Endothelial cell of umbilical vein (primary cell): ENCODE measurements at regions not wholly inside any gene's neighbourhood (a gene's known extent, or its start where the extent isn't known, plus 50 kb on each side); places are given as distances from the start of the nearest gene placed in this dataset.
"Not testable (repeated sequence)": the region's sequence is repeated elsewhere in the genome, so short reads cannot be mapped to it uniquely, and the experiment has no call there.

ENCODE experiments used
- BruUV-seq: library from RNA; stranded (reverse); fragments of 400-500 nt; replicated peaks from 2 replicates; lab custom pipeline; 2021; lab: Mats Ljungman, UMichigan
- CTCF ChIA-PET: fragments of 300-600, 350-600 bp; sonication (Branson Sonifier 250); formaldehyde crosslinking; loops from one replicate; lab custom pipeline; 2021; ENCODE audit warnings: antibody characterized with exemption, inconsistent platforms; lab: Charles Lee
- POLR2A ChIA-PET: fragments of 300-600, 350-600 bp; sonication (Branson Sonifier 250); formaldehyde crosslinking; loops from one replicate; lab custom pipeline; 2021; ENCODE audit warnings: antibody characterized with exemption, inconsistent platforms; lab: Charles Lee
- DNase-seq: peaks from one replicate; pipeline ENCODE4 v3.0.0-alpha.2; 2011; ENCODE audit warnings: low read depth, low spot score
- FAIRE-seq: peaks from 2 replicates; lab custom pipeline; 2011; peaks lifted over from hg19 to GRCh38; lab: Jason Lieb, UNC
- H2AFZ ChIP-seq: 2 replicates; pipeline ENCODE4 v1.6.0; 2012; ENCODE audit warnings: low read depth, low read length, control low read depth, inconsistent platforms
- H3K27ac ChIP-seq: 2 replicates; pipeline ENCODE4 v1.5.1; 2011; ENCODE audit warnings: low read depth, mild to moderate bottlenecking, control low read depth, low read length, moderate library complexity; ENCODE audit not compliant: insufficient read depth
- H3K27me3 ChIP-seq, 2 experiments: 2 replicates each; pipeline versions ENCODE4 v1.6.0 to v1.6.1; 2011; ENCODE audit warnings: low read length in 2 of 2, mixed read lengths in 1 of 2; ENCODE audit not compliant: control insufficient read depth in 2 of 2, insufficient read depth in 2 of 2
- H3K36me3 ChIP-seq, 2 experiments: 2 replicates in 1 of 2; 3 replicates in 1 of 2; pipeline ENCODE4 v1.5.1; 2011; ENCODE audit warnings: low read length in 2 of 2, mild to moderate bottlenecking in 1 of 2, moderate library complexity in 1 of 2; ENCODE audit not compliant: control insufficient read depth in 2 of 2, insufficient read depth in 2 of 2; ENCODE audit errors: extremely low read depth in 1 of 2
- H3K4me1 ChIP-seq: 3 replicates; pipeline ENCODE4 v1.5.1; 2011; ENCODE audit warnings: mild to moderate bottlenecking, low read length; ENCODE audit not compliant: control insufficient read depth, insufficient read depth; ENCODE audit errors: extremely low read depth
- H3K4me2 ChIP-seq: 2 replicates; pipeline ENCODE4 v1.6.1; 2011; ENCODE audit warnings: low read length, control low read depth, mixed read lengths; ENCODE audit not compliant: insufficient read depth
- H3K4me3 ChIP-seq, 3 experiments: fragments of 200-600 bp in 1 of 3; sonication (generic), shearing (Covaris generic) in 1 of 3; replicated peaks in 1 of 3; 2 replicates each; pipeline ENCODE4 v1.5.1; 2011 to 2016; ENCODE audit warnings: control low read depth in 3 of 3, low read length in 3 of 3, mild to moderate bottlenecking in 2 of 3, inconsistent platforms in 1 of 3, low read depth in 1 of 3, moderate library complexity in 1 of 3; ENCODE audit not compliant: insufficient read depth in 1 of 3
- H3K79me2 ChIP-seq: 2 replicates; pipeline ENCODE4 v1.6.0; 2012; ENCODE audit warnings: low read length, inconsistent platforms; ENCODE audit not compliant: control insufficient read depth, insufficient read depth
- H3K9ac ChIP-seq: replicated peaks from 2 replicates; pipeline ENCODE3; 2011; ENCODE audit warnings: low read length, control low read depth; ENCODE audit not compliant: insufficient read depth; ENCODE audit errors: extremely low read depth
- H3K9me1 ChIP-seq: replicated peaks from 3 replicates; pipeline ENCODE4 v1.6.0; 2011; ENCODE audit warnings: mild to moderate bottlenecking, low read length; ENCODE audit not compliant: control insufficient read depth, insufficient read depth; ENCODE audit errors: extremely low read depth
- H3K9me3 ChIP-seq: replicated peaks from 2 replicates; pipeline ENCODE4 v1.5.1; 2012; ENCODE audit warnings: low read length, inconsistent platforms; ENCODE audit not compliant: control insufficient read depth, insufficient read depth
- H4K20me1 ChIP-seq: replicated peaks from 2 replicates; pipeline ENCODE3; 2011; ENCODE audit warnings: mild to moderate bottlenecking, low read length; ENCODE audit not compliant: control insufficient read depth, insufficient read depth; ENCODE audit errors: extremely low read depth
- EZH2 ChIP-seq: IDR thresholded peaks from 2 replicates; pipeline ENCODE4 v1.6.1; 2012; ENCODE audit warnings: borderline replicate concordance, low read depth, mild to moderate bottlenecking, moderate library complexity, low read length, inconsistent platforms; ENCODE audit not compliant: severe bottlenecking
- FOS ChIP-seq: IDR thresholded peaks from 2 replicates; pipeline ENCODE4 v1.6.1; 2011; ENCODE audit warnings: mild to moderate bottlenecking, low read length, moderate library complexity, borderline replicate concordance; ENCODE audit not compliant: insufficient read depth
- GATA2 ChIP-seq: IDR thresholded peaks from 2 replicates; pipeline ENCODE4 v1.7.0; 2011; ENCODE audit warnings: low read depth, mild to moderate bottlenecking, moderate library complexity, mixed read lengths, low read length; ENCODE audit not compliant: insufficient read length, insufficient read depth
- JUN ChIP-seq: IDR thresholded peaks from 2 replicates; pipeline ENCODE4 v1.6.1; 2011; ENCODE audit warnings: borderline replicate concordance, low read depth; ENCODE audit not compliant: insufficient read length, insufficient read depth
- MYC ChIP-seq: IDR thresholded peaks from one replicate; pipeline ENCODE4 v1.6.1; 2011; ENCODE audit warnings: mild to moderate bottlenecking, low read depth, low read length
- POLR2A ChIP-seq: IDR thresholded peaks from 2 replicates; pipeline ENCODE4 v1.6.1; 2012; ENCODE audit warnings: low read depth, mild to moderate bottlenecking, control low read depth, low read length
- POLR2AphosphoS5 ChIP-seq: IDR thresholded peaks from 2 replicates; pipeline ENCODE4 v1.6.1; 2012; ENCODE audit warnings: low read depth, mild to moderate bottlenecking, control low read depth, low read length, moderate library complexity; ENCODE audit not compliant: insufficient read depth
- dilution Hi-C: fragments of 300-500 bp; cut with MboI; formaldehyde crosslinking; loops from one replicate; pipeline ENCODE4 v1.15.0; 2019; ENCODE audit warnings: low sequenced_read_pairs; ENCODE audit not compliant: extremely low pct_ligation_motif_present
- intact Hi-C: fragments of 100-400 bp; cut with micrococcal nuclease; formaldehyde crosslinking; loops from one replicate; pipeline ENCODE4 v1.10.0; 2022
- TF ChIP-seq, protein P1 (sequence below), 2 donors: IDR thresholded peaks; 1 replicate in 1 of 2; 2 replicates in 1 of 2; pipeline ENCODE4 v1.5.1; 2011; ENCODE audit warnings: low read length in 2 of 2, mild to moderate bottlenecking in 2 of 2, moderate library complexity in 2 of 2, control low read depth in 1 of 2, inconsistent platforms in 1 of 2, low read depth in 1 of 2; ENCODE audit not compliant: insufficient read depth in 1 of 2; ENCODE audit errors: extremely low read depth in 1 of 2
- TF ChIP-seq, protein P2 (sequence below): IDR thresholded peaks from 2 replicates; pipeline ENCODE4 v1.6.1; 2011; ENCODE audit not compliant: insufficient read depth, insufficient read length

GRCh38 chr15:56792211-56792610 is 58.9 kb upstream of the ZNF280D start:
- POLR2A ChIA-PET = no interaction called here
- Histone ChIP-seq H3K79me2 (no peaks in the 10 kb centered on the region), H3K27ac (no peak overlapping the region), H2AFZ (no peak overlapping the region), H3K27me3 (no peaks in the 10 kb centered on the region), H4K20me1 (no peaks in the 10 kb centered on the region), H3K9ac (no peak overlapping the region), H3K9me1 (no peaks in the 10 kb centered on the region), H3K4me2 (no peak overlapping the region), H3K4me1 (no peaks in the 10 kb centered on the region), H3K9me3 (no peaks in the 10 kb centered on the region), H3K4me3 (no peak overlapping the region), H3K36me3 (no peaks in the 10 kb centered on the region)
- dilution Hi-C loops (no loop called here), intact Hi-C loops (no loop called here)
- TF ChIP-seq POLR2A (no peak), GATA2 (no peak), EZH2 (no peak), POLR2AphosphoS5 (no peak), MYC (no peak), JUN (no peak), FOS (no peak)
- TF ChIP-seq, protein P1, sequence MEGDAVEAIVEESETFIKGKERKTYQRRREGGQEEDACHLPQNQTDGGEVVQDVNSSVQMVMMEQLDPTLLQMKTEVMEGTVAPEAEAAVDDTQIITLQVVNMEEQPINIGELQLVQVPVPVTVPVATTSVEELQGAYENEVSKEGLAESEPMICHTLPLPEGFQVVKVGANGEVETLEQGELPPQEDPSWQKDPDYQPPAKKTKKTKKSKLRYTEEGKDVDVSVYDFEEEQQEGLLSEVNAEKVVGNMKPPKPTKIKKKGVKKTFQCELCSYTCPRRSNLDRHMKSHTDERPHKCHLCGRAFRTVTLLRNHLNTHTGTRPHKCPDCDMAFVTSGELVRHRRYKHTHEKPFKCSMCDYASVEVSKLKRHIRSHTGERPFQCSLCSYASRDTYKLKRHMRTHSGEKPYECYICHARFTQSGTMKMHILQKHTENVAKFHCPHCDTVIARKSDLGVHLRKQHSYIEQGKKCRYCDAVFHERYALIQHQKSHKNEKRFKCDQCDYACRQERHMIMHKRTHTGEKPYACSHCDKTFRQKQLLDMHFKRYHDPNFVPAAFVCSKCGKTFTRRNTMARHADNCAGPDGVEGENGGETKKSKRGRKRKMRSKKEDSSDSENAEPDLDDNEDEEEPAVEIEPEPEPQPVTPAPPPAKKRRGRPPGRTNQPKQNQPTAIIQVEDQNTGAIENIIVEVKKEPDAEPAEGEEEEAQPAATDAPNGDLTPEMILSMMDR (IDR thresholded peaks at IDR 0.05; ENCODE audit: extremely low read depth in 1 of 2, insufficient read depth in 1 of 2, low read depth in 1 of 2, low read length in 2 of 2) = no peak
- TF ChIP-seq, protein P2, sequence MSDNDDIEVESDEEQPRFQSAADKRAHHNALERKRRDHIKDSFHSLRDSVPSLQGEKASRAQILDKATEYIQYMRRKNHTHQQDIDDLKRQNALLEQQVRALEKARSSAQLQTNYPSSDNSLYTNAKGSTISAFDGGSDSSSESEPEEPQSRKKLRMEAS = no peak
- no peak for DNase-seq
- no peak for FAIRE-seq
- BruUV-seq = no TSS peak
- CTCF ChIA-PET = no interaction called here

- H3K79me2 ChIP-seq, FAIRE-seq, H3K27me3 ChIP-seq, intact Hi-C loops, dilution Hi-C loops, H3K4me2 ChIP-seq, BruUV-seq, H3K9me1 ChIP-seq, CTCF ChIA-PET, H4K20me1 ChIP-seq, H3K27ac ChIP-seq, H3K4me3 ChIP-seq, H3K4me1 ChIP-seq, H3K9me3 ChIP-seq, H3K36me3 ChIP-seq, H3K9ac ChIP-seq, POLR2A ChIA-PET, H2AFZ ChIP-seq, DNase-seq: not testable (repeated sequence)
Measured at GRCh38 chr15:56791521-56791920, 58.2 kb upstream of the ZNF280D start.
